ENCODE measurements at regions not wholly inside any gene's neighbourhood (a gene's known extent, or its start where the extent isn't known, plus 50 kb on each side); places are given as distances from the start of the nearest gene placed in this dataset.

DNA sequence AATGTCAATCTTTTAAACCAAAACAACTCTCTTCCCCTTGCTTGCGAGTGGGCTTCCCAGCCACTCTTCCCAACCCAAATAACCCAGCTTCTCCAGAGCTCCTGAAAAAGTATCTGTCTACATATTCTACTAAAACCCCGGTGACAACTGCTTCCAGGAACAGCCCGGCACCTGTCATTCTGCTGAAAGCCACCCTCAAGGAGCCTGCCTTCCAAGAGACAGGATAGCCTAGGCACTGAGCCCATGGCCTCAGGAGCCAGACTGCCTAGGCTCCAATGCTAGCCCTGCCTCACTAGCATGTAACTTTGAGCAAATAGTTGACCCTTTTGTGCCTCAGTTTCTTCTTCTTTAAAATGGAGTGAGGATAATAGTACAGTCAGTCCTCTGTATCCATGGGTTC lies 459.8 kb downstream of the SOX6 start:
- TF ChIP-seq, protein P1, sequence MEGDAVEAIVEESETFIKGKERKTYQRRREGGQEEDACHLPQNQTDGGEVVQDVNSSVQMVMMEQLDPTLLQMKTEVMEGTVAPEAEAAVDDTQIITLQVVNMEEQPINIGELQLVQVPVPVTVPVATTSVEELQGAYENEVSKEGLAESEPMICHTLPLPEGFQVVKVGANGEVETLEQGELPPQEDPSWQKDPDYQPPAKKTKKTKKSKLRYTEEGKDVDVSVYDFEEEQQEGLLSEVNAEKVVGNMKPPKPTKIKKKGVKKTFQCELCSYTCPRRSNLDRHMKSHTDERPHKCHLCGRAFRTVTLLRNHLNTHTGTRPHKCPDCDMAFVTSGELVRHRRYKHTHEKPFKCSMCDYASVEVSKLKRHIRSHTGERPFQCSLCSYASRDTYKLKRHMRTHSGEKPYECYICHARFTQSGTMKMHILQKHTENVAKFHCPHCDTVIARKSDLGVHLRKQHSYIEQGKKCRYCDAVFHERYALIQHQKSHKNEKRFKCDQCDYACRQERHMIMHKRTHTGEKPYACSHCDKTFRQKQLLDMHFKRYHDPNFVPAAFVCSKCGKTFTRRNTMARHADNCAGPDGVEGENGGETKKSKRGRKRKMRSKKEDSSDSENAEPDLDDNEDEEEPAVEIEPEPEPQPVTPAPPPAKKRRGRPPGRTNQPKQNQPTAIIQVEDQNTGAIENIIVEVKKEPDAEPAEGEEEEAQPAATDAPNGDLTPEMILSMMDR (IDR thresholded peaks at IDR 0.05 in 8 of 11, conservative IDR thresholded peaks at IDR 0.05 in 3 of 11), result no peak
- TF ChIP-seq POLR2A (IDR thresholded peaks at IDR 0.05), result no peak
- TF ChIP-seq POLR2AphosphoS5 (IDR thresholded peaks at IDR 0.05), result no peak
